Activated CD4-positive, alpha-beta memory T cell treated with anti-CD3 and anti-CD28 coated beads for 36 hours (primary cell): ENCODE measurements at regions not wholly inside any gene's neighbourhood (a gene's known extent, or its start where the extent isn't known, plus 50 kb on each side); places are given as distances from the start of the nearest gene placed in this dataset.

Experiments used
- CTCF ChIA-PET: fragments of 350-600 bp; sonication (Branson Sonifier 250); formaldehyde crosslinking; loops from one replicate; lab custom pipeline; 2021; ENCODE audit warnings: antibody characterized with exemption, inconsistent platforms; lab: Charles Lee
- POLR2A ChIA-PET: fragments of 350-600 bp; sonication (Branson Sonifier 250); formaldehyde crosslinking; loops from one replicate; lab custom pipeline; 2021; ENCODE audit warnings: antibody characterized with exemption; lab: Charles Lee
- DNase-seq: peaks from one replicate; pipeline ENCODE4 v3.0.0-alpha.2; 2020
- H3K27ac Mint-ChIP-seq: one replicate; pipeline ENCODE4 v1.8.0; 2021; ENCODE audit warnings: mixed read lengths
- H3K27me3 Mint-ChIP-seq: one replicate; pipeline ENCODE4 v1.8.0; 2021; ENCODE audit warnings: mixed read lengths
- H3K36me3 Mint-ChIP-seq: one replicate; pipeline ENCODE4 v1.8.0; 2021; ENCODE audit warnings: mixed read lengths
- H3K4me1 Mint-ChIP-seq: one replicate; pipeline ENCODE4 v1.8.0; 2021; ENCODE audit warnings: low read depth, mixed read lengths
- H3K4me3 Mint-ChIP-seq: one replicate; pipeline ENCODE4 v1.8.0; 2021; ENCODE audit warnings: mild to moderate bottlenecking, mixed read lengths
- H3K9me3 Mint-ChIP-seq: one replicate; pipeline ENCODE4 v1.8.0; 2021; ENCODE audit warnings: mixed read lengths
- intact Hi-C: fragments of 100-400 bp; cut with micrococcal nuclease; formaldehyde crosslinking; loops from one replicate; pipeline ENCODE4 v1.15.1; 2023

- no peak overlapping the region for H3K4me3 Mint-ChIP-seq
- H3K27ac Mint-ChIP-seq, result no peak overlapping the region
- H3K4me1 Mint-ChIP-seq, result peaks cover 7% of the 10 kb centered on the region
- peaks cover 12% of the 10 kb centered on the region for H3K27me3 Mint-ChIP-seq
- intact Hi-C loops, result no loop called here
- no peaks in the 10 kb centered on the region for H3K9me3 Mint-ChIP-seq
- DNase-seq, result no peak
- ChIA-PET POLR2A (no interaction called here), CTCF (interaction anchor here (1.2 to 3.9 kb wide), 2 partner anchors 11 to 314 kb away, joined by 6 to 23 read pairs; no protein-coding TSS in a partner anchor)
- H3K36me3 Mint-ChIP-seq, result no peaks in the 10 kb centered on the region
Observed at GRCh38 chr4:53919535-53919934, 144.9 kb downstream of the CHIC2 start.

DNA sequence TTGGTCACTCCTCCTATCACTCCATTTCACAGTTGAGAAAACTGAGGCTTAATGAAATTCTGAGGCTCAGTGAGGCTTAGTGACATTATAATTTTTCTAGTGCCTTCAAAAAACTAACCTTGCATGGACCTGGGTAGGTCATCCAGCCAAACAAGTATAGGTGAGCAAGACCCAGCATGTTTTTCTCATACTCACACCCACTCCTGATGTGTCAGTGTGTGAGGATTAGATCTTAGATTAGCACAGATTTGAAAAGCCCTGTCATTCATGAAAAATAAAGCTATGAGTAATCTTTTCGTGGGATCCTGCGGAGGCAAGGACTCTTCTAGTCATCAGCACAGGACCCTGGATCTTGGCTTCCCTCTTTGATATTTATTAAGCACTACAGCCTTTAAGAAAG is 146.7 kb downstream of the CHIC2 start:
- CTCF ChIA-PET, result interaction anchor here (1.1 kb wide), 1 partner anchor 316 kb away, joined by 3 read pairs; no protein-coding TSS in a partner anchor
- H3K9me3 Mint-ChIP-seq, result no peaks in the 10 kb centered on the region

GRCh38 chr4:53916431-53916889 is 147.9 kb downstream of the CHIC2 start:
- no peak overlapping the region for H3K27ac Mint-ChIP-seq
- peaks cover 12% of the 10 kb centered on the region for H3K27me3 Mint-ChIP-seq
- intact Hi-C loops, result no loop called here
- peaks cover 2% of the 10 kb centered on the region for H3K4me1 Mint-ChIP-seq
- no peak for DNase-seq
- POLR2A ChIA-PET, result no interaction called here
- no peaks in the 10 kb centered on the region for H3K9me3 Mint-ChIP-seq
- no peaks in the 10 kb centered on the region for H3K36me3 Mint-ChIP-seq
- CTCF ChIA-PET, result no interaction called here
- no peak overlapping the region for H3K4me3 Mint-ChIP-seq

More for the DNA sequence above, 146.7 kb downstream of the CHIC2 start:
- intact Hi-C loops, result no loop called here
- no peak for DNase-seq
- Mint-ChIP-seq H3K4me1 (peaks cover 7% of the 10 kb centered on the region), H3K36me3 (no peaks in the 10 kb centered on the region), H3K4me3 (no peak overlapping the region), H3K27ac (no peak overlapping the region), H3K27me3 (peaks cover 12% of the 10 kb centered on the region)
- POLR2A ChIA-PET, result no interaction called here

DNA sequence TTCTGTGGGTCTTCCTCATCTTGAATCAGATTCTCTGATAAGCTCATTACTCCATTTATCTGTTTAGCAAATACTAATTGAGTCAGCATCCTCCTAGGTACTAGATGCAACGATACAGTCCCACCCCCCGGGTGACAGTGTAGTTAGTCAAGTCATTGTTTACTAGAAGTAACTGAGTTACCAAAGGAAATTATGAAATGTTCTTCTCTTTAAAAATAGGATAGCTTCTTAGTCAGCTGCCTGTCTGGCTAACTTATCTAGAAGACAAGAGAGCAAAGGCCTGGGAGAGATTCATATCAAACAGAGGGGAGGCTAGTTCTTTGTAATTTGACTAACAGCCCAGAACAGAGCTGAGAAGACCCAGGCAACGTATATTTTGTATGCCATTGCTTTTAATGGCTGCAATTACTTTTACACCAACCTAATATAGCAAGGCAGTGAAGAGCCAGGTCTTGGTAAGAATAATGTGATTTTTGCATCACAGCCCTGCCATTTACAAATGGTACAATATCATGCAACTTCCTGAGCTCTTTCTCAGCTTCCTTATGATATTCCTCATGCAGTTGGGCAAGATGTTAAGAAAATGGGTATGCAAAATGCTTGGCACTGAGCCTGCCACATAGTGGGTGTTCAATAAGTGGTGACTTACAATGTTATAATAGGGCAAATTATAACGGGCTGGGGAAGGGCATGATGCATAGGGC is 149.9 kb downstream of the CHIC2 start:
- ChIA-PET POLR2A (interaction anchor here (0.6 kb wide), 1 partner anchor 193 kb away, joined by 3 read pairs; no protein-coding TSS in a partner anchor), CTCF (interaction anchor here (1.1 to 1.5 kb wide), 3 partner anchors 16 to 318 kb away, joined by 3 to 7 read pairs (median 6); no protein-coding TSS in a partner anchor)
- Mint-ChIP-seq H3K4me1 (peaks cover 2% of the 10 kb centered on the region), H3K9me3 (no peaks in the 10 kb centered on the region), H3K36me3 (no peaks in the 10 kb centered on the region), H3K27ac (no peak overlapping the region), H3K27me3 (peaks cover 14% of the 10 kb centered on the region), H3K4me3 (no peak overlapping the region)
- intact Hi-C loops, result no loop called here
- peak; percentile 50 for DNase-seq

GRCh38 chr4:53913771-53914170 is 150.6 kb downstream of the CHIC2 start:
- Mint-ChIP-seq H3K4me1 (peaks cover 4% of the 10 kb centered on the region), H3K27ac (no peak overlapping the region), H3K4me3 (no peak overlapping the region), H3K36me3 (no peaks in the 10 kb centered on the region), H3K9me3 (no peaks in the 10 kb centered on the region), H3K27me3 (peaks cover 14% of the 10 kb centered on the region)
- no peak for DNase-seq
- ChIA-PET POLR2A (no interaction called here), CTCF (interaction anchor here (1.1 to 1.5 kb wide), 3 partner anchors 16 to 319 kb away, joined by 3 to 7 read pairs (median 6); no protein-coding TSS in a partner anchor)
- intact Hi-C loops, result no loop called here

DNA sequence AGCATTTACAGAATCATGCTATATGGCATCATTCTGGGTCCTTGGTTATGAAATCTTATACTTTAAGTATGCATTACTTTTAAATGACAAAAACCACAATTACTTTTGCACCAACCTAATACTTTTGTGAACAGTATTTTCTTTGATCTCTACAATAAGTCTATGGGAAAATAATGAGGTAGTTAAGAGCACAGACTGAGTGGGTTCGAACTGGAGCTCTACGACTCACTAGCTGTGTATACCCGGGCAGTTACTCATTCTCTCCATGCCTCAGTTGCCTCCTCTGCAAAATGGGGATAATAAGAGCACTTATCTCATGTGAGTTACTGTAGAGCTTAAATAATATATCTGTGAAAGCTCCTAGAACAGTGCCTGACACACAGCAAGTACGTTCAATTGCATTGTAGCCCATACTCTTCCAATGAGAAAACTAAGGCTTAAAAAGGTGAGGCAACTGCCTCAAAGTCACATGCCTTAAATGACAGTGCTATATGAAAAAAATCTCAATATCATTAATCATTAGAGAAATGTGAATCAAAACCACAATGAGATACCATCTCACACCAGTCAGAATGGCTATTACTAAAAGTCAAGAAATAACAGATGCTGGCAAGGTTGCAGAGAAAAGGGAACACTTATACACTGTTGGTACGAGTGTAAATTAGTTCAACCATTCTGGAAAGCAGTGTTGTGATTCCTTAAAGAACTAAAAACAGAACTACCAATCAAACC is 151.5 kb downstream of the CHIC2 start:
- POLR2A ChIA-PET, result no interaction called here
- H3K27ac Mint-ChIP-seq, result no peak overlapping the region
- peaks cover 19% of the 10 kb centered on the region for H3K27me3 Mint-ChIP-seq
- H3K36me3 Mint-ChIP-seq, result no peaks in the 10 kb centered on the region
- CTCF ChIA-PET, result interaction anchor here (0.9 to 2.4 kb wide), 4 partner anchors 17 to 321 kb away, joined by 3 to 14 read pairs (median 7); no protein-coding TSS in a partner anchor
- intact Hi-C loops, result no loop called here
- no peak for DNase-seq
- H3K4me3 Mint-ChIP-seq, result no peak overlapping the region
- H3K4me1 Mint-ChIP-seq, result peaks cover 8% of the 10 kb centered on the region
- H3K9me3 Mint-ChIP-seq, result no peaks in the 10 kb centered on the region

GRCh38 chr4:53908661-53909078 is 155.7 kb downstream of the CHIC2 start:
- peaks cover 47% of the 10 kb centered on the region for H3K27me3 Mint-ChIP-seq
- POLR2A ChIA-PET, result interaction anchor here (1.0 kb wide), 1 partner anchor 325 kb away, joined by 3 read pairs; no protein-coding TSS in a partner anchor

DNA sequence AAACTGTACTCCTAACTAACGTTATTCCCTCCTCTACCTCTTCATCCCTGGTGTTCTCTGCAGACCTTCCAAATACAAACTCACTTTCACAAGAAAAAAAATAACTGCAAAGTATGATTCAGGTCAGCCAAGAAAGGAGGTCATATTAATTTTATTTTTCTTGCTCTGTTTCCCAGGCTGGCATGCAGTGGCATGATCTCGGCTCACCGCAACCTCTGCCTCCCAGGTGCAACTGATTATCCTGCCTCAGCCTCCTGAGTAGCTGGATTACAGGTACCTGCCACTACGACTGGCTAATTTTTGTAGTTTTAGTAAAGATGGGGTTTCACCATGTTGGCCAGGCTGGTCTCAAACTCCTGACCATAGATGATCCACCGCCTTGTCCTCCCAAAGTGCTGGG is 156.6 kb downstream of the CHIC2 start:
- no peaks in the 10 kb centered on the region for H3K36me3 Mint-ChIP-seq
- intact Hi-C loops, result loop anchor here (1.0 to 10.0 kb wide), 5 partner anchors 23 to 713 kb away; partner anchors contain the start of gene GSX2
- DNase-seq, result no peak
- H3K9me3 Mint-ChIP-seq, result no peaks in the 10 kb centered on the region
- ChIA-PET CTCF (interaction anchor here (0.7 to 7.2 kb wide), 11 partner anchors 12 to 330 kb away, joined by 3 to 96 read pairs (median 6); no protein-coding TSS in a partner anchor), POLR2A (interaction anchor here (1.0 kb wide), 1 partner anchor 326 kb away, joined by 3 read pairs; no protein-coding TSS in a partner anchor)
- H3K4me3 Mint-ChIP-seq, result no peak overlapping the region
- H3K27me3 Mint-ChIP-seq, result peaks cover 47% of the 10 kb centered on the region
- H3K27ac Mint-ChIP-seq, result no peak overlapping the region
- peaks cover 12% of the 10 kb centered on the region for H3K4me1 Mint-ChIP-seq

More at GRCh38 chr4:53908661-53909078, 155.7 kb downstream of the CHIC2 start:
- Mint-ChIP-seq H3K9me3 (no peaks in the 10 kb centered on the region), H3K27ac (no peak overlapping the region), H3K36me3 (no peaks in the 10 kb centered on the region), H3K4me3 (no peak overlapping the region), H3K4me1 (peaks cover 12% of the 10 kb centered on the region)
- DNase-seq, result no peak
- CTCF ChIA-PET, result interaction anchor here (0.6 to 7.2 kb wide), 18 partner anchors 12 to 1566 kb away, joined by 3 to 96 read pairs (median 4); no protein-coding TSS in a partner anchor
- intact Hi-C loops, result loop anchor here (1.0 to 10.0 kb wide), 5 partner anchors 22 to 714 kb away; partner anchors contain the start of gene GSX2

DNA sequence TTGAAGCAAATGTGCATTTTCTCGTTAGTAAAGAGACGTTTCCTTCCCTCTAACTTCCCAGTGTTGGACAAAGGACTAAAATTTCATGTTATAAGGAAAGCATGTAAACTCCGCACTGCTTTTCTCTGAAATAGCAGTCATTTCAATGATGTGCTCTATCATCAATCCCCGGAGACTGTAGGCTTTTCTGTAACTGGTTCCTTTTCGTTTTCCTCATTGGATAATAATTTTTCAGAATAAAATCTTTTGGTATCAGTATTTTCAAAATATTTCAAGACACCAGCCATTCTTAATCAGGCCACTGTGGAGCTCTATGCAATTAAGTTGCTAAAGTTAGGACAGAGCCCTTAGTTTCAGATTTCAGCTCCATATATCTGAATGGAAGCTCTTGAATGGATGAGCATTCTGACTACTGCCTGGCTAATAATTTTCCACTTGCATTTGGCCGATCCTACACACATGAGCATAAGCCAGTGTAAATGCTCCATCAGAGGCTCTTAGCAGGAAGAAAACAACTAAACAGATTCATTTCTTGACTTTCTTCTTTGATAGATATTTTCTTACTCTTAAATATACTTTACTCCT is 157.7 kb downstream of the CHIC2 start:
- ChIA-PET POLR2A (no interaction called here), CTCF (interaction anchor here (0.6 to 7.2 kb wide), 5 partner anchors 14 to 328 kb away, joined by 3 to 96 read pairs (median 4); no protein-coding TSS in a partner anchor)
- Mint-ChIP-seq H3K4me1 (peaks cover 12% of the 10 kb centered on the region), H3K27me3 (peaks cover 50% of the 10 kb centered on the region), H3K27ac (no peak overlapping the region), H3K9me3 (no peaks in the 10 kb centered on the region), H3K4me3 (no peak overlapping the region), H3K36me3 (no peaks in the 10 kb centered on the region)
- no peak for DNase-seq
- intact Hi-C loops, result loop anchor here (5.0 to 10.0 kb wide), 2 partner anchors 196 to 712 kb away; partner anchors contain the start of gene GSX2

DNA sequence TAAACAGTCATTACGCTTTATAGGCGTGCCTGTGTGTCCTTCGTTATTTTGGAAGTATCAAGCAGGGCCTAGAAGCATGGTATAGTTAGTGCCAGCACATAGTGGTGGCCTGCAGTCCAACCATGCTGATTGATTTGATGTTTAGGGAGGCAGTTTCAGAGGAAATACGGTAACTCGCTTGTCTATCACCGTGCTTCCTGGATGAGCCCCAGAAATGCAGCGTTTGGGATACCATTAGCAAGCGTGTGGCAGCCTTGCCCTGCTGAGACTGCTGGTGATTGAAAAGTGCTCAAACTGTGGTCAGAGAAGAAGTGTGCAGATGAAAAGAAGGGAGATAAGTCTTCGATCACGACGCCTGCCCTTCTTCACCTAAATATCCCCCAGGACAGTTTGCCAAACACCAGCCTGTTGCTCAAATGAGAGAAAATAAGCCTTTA is 158.4 kb downstream of the CHIC2 start:
- Mint-ChIP-seq H3K27ac (no peak overlapping the region), H3K4me1 (peaks cover 12% of the 10 kb centered on the region), H3K27me3 (peaks cover 50% of the 10 kb centered on the region), H3K36me3 (no peaks in the 10 kb centered on the region), H3K9me3 (no peaks in the 10 kb centered on the region), H3K4me3 (peak overlapping the region; percentile 43)
- intact Hi-C loops, result loop anchor here (5.0 to 10.0 kb wide), 2 partner anchors 196 to 711 kb away; partner anchors contain the start of gene GSX2
- ChIA-PET CTCF (interaction anchor here (1.2 to 7.2 kb wide), 3 partner anchors 24 to 328 kb away, joined by 4 to 96 read pairs (median 30); no protein-coding TSS in a partner anchor), POLR2A (no interaction called here)
- DNase-seq, result no peak
